Osteoblast (primary cell): ENCODE measurements at regions not wholly inside any gene's neighbourhood (a gene's known extent, or its start where the extent isn't known, plus 50 kb on each side); places are given as distances from the start of the nearest gene placed in this dataset.

Experiments used
- DNase-seq: peaks from one replicate; pipeline ENCODE4 v3.0.0; 2011; ENCODE audit warnings: low spot score, mixed read lengths; ENCODE audit not compliant: insufficient read length; ENCODE audit errors: missing footprints
- H2AFZ ChIP-seq: 2 replicates; pipeline ENCODE4 v1.6.0; 2011; ENCODE audit warnings: mild to moderate bottlenecking, low read length
- H3K27ac ChIP-seq: 2 replicates; pipeline ENCODE4 v1.5.1; 2011; ENCODE audit warnings: mild to moderate bottlenecking, low read depth, low read length, moderate library complexity
- H3K27me3 ChIP-seq: 2 replicates; pipeline ENCODE4 v1.6.0; 2012; ENCODE audit warnings: mild to moderate bottlenecking, control low read depth, inconsistent platforms, low read length, moderate library complexity; ENCODE audit not compliant: insufficient read depth
- H3K36me3 ChIP-seq: 2 replicates; pipeline ENCODE4 v1.5.1; 2011; ENCODE audit warnings: mild to moderate bottlenecking, low read length, control low read depth, moderate library complexity; ENCODE audit not compliant: insufficient read depth
- H3K4me1 ChIP-seq: 2 replicates; pipeline ENCODE4 v1.5.1; 2011; ENCODE audit warnings: mild to moderate bottlenecking, low read length, control low read depth, moderate library complexity; ENCODE audit not compliant: insufficient read depth
- H3K4me2 ChIP-seq: 2 replicates; pipeline ENCODE4 v1.6.0; 2011; ENCODE audit warnings: mild to moderate bottlenecking, low read length; ENCODE audit not compliant: insufficient read depth
- H3K4me3 ChIP-seq: fragments of 200-600 bp; sonication (generic); 3 replicates; pipeline ENCODE4 v1.5.1; 2012; ENCODE audit warnings: mild to moderate bottlenecking, low read length, inconsistent platforms; ENCODE audit not compliant: insufficient read depth
- H3K79me2 ChIP-seq: 2 replicates; pipeline ENCODE4 v1.6.0; 2012; ENCODE audit warnings: mild to moderate bottlenecking, low read length, control low read depth, inconsistent platforms; ENCODE audit not compliant: insufficient read depth
- H3K9me3 ChIP-seq: 2 replicates; pipeline ENCODE4 v1.5.1; 2011; ENCODE audit warnings: low read depth, low read length, control low read depth
- H4K20me1 ChIP-seq: 2 replicates; pipeline ENCODE4 v1.6.0; 2012; ENCODE audit warnings: mild to moderate bottlenecking, low read length, control low read depth; ENCODE audit not compliant: insufficient read depth
- TF ChIP-seq, protein P1 (sequence below): IDR thresholded peaks from 2 replicates; pipeline ENCODE4 v1.5.1; 2011; ENCODE audit warnings: mild to moderate bottlenecking, low read depth, low read length, moderate library complexity; ENCODE audit errors: extremely low read depth

DNA sequence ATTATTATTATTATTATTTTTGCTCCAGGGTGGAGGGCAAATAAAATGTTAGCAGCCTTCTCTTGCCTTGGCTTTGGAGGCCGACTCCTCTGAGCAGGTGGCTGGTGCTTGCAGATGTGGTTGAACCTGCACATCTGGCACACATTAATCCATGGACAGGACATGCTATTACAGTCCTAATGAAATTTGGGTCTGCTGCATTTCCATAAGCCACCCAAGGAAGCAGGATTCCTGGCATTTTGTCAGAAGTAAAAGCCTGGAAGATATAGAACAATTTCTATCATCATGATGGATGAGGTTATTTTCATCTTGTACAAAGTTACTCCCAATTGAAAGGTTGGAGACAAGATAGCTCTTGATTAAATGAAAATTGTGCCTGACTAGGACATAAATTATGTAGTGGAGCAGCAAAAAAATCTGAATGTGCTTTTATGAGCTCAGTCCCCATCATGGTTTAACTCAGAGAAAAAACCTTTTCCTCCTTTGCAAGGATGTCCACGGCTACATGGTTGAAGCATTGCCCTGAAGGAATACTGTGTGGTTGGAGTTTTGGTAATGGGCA lies 130.9 kb upstream of the RGMA start:
- H4K20me1 ChIP-seq: no peaks in the 10 kb centered on the region
- H2AFZ ChIP-seq: no peak overlapping the region
- H3K36me3 ChIP-seq: no peaks in the 10 kb centered on the region
- H3K4me1 ChIP-seq: no peaks in the 10 kb centered on the region
- H3K79me2 ChIP-seq: no peaks in the 10 kb centered on the region
- H3K9me3 ChIP-seq: peaks cover 3% of the 10 kb centered on the region
- no peaks in the 10 kb centered on the region for H3K27me3 ChIP-seq
- TF ChIP-seq, protein P1, sequence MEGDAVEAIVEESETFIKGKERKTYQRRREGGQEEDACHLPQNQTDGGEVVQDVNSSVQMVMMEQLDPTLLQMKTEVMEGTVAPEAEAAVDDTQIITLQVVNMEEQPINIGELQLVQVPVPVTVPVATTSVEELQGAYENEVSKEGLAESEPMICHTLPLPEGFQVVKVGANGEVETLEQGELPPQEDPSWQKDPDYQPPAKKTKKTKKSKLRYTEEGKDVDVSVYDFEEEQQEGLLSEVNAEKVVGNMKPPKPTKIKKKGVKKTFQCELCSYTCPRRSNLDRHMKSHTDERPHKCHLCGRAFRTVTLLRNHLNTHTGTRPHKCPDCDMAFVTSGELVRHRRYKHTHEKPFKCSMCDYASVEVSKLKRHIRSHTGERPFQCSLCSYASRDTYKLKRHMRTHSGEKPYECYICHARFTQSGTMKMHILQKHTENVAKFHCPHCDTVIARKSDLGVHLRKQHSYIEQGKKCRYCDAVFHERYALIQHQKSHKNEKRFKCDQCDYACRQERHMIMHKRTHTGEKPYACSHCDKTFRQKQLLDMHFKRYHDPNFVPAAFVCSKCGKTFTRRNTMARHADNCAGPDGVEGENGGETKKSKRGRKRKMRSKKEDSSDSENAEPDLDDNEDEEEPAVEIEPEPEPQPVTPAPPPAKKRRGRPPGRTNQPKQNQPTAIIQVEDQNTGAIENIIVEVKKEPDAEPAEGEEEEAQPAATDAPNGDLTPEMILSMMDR: no peak
- H3K27ac ChIP-seq: no peak overlapping the region
- no peak for DNase-seq
- H3K4me2 ChIP-seq: no peak overlapping the region
- no peak overlapping the region for H3K4me3 ChIP-seq

DNA sequence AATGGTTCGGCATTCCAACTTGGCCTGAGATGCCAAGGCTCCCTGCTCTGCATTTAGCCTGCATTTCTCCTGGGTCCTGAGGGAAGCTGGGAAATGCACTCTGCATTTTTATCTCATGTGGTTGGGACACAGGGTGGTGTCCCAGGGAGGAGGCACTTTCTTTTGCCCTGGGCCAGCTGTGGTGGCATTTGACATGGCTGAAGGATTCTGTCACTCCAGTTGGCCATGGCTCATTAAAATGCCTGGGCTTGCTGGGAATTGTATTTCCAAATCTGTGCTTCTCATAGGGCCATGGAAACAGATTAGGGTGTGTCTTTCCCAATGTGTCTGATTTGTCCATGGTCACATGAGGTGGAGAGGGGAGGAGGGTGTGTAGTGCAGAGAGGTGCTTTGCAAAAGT lies 128.3 kb upstream of the RGMA start:
- H3K36me3 ChIP-seq: no peaks in the 10 kb centered on the region
- no peak overlapping the region for H3K27ac ChIP-seq
- peaks cover 3% of the 10 kb centered on the region for H3K9me3 ChIP-seq
- no peak for DNase-seq
- TF ChIP-seq, protein P1: no peak
- no peaks in the 10 kb centered on the region for H4K20me1 ChIP-seq
- H3K4me3 ChIP-seq: no peak overlapping the region
- no peak overlapping the region for H3K4me2 ChIP-seq
- H3K27me3 ChIP-seq: no peaks in the 10 kb centered on the region
- H3K79me2 ChIP-seq: no peaks in the 10 kb centered on the region
- no peak overlapping the region for H2AFZ ChIP-seq
- no peaks in the 10 kb centered on the region for H3K4me1 ChIP-seq

DNA sequence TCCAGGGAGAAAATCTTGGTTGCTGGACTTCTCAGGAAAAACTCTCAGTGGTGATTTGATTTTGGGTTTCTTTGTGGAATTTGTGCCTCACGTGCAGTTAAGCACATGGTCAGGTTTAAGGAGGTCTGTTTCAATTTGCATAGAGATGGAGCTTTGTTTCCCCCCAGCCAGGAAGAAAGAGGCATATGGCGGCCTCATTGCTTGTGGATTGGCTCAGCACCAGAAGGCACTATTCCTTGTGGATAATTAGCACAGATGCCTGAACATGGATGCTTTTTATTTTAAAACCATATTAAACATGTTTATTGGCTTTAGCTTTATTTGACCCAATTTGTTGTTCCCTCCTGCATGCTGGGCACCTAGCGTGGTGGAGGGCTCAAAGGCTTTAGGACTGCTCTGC lies 125.1 kb upstream of the RGMA start:
- Histone ChIP-seq H3K36me3 (no peaks in the 10 kb centered on the region), H3K9me3 (no peaks in the 10 kb centered on the region), H2AFZ (no peak overlapping the region), H3K79me2 (no peaks in the 10 kb centered on the region), H3K4me3 (no peak overlapping the region), H3K4me1 (no peaks in the 10 kb centered on the region), H4K20me1 (no peaks in the 10 kb centered on the region), H3K27ac (no peak overlapping the region), H3K4me2 (no peak overlapping the region), H3K27me3 (no peaks in the 10 kb centered on the region)
- TF ChIP-seq, protein P1: no peak
- no peak for DNase-seq

DNA sequence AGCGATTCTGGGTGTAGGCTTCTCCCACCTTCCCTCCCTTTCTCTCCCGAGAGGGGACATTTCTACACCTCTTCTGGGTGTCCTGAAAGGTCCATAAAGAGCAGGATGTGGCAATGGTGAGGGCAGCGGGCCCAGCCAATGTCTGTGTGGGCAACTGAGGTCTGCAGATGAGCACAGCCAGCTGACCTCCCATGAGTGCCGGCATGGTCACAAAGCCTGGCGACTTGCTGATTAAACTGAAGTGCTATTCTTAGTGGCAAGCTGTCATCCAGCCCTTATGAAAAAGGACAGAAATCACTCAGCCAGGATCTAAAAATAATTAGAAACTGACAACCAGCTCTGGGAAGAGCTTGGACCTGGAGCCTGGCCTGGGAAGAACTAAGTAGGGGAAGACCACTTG lies 124.3 kb upstream of the RGMA start:
- TF ChIP-seq, protein P1: no peak
- Histone ChIP-seq H4K20me1 (no peaks in the 10 kb centered on the region), H3K27me3 (no peaks in the 10 kb centered on the region), H2AFZ (no peak overlapping the region), H3K79me2 (no peaks in the 10 kb centered on the region), H3K4me3 (no peak overlapping the region), H3K4me2 (no peak overlapping the region), H3K9me3 (no peaks in the 10 kb centered on the region), H3K4me1 (no peaks in the 10 kb centered on the region), H3K36me3 (no peaks in the 10 kb centered on the region), H3K27ac (no peak overlapping the region)
- DNase-seq: no peak
